Thoracic aorta (tissue), 2 donors: ENCODE measurements at regions not wholly inside any gene's neighbourhood (a gene's known extent, or its start where the extent isn't known, plus 50 kb on each side); places are given as distances from the start of the nearest gene placed in this dataset.

ENCODE experiments used
- ATAC-seq: fragments of 150-250 bp; one replicate; pipeline ENCODE4 v1.8.0; 2017; ENCODE audit warnings: low read depth; ENCODE audit not compliant: insufficient number of reproducible peaks, low FRiP score
- DNase-seq: peaks from one replicate; pipeline ENCODE4 v3.0.0-alpha.2; 2020; ENCODE audit warnings: low spot score
- H3K27ac ChIP-seq, 2 donors: fragments of 200-600 bp; sonication (generic); 1 replicate in 1 of 2; 2 replicates in 1 of 2; pipeline ENCODE4 v1.5.1; 2016; ENCODE audit warnings: mild to moderate bottlenecking in 2 of 2, moderate library complexity in 2 of 2
- H3K27me3 ChIP-seq: fragments of 200-600 bp; sonication (generic); replicated peaks from 2 replicates; pipeline ENCODE4 v1.6.0; 2016; ENCODE audit warnings: mild to moderate bottlenecking; ENCODE audit not compliant: insufficient read depth
- H3K36me3 ChIP-seq: fragments of 200-600 bp; sonication (generic); one replicate; pipeline ENCODE4 v1.5.1; 2016
- H3K4me1 ChIP-seq, 2 donors: fragments of 200-600 bp; sonication (generic); 1 replicate in 1 of 2; 2 replicates in 1 of 2; pipeline versions ENCODE4 v1.5.1 to v1.6.0; 2016; ENCODE audit warnings: low read depth in 2 of 2, mild to moderate bottlenecking in 1 of 2; ENCODE audit not compliant: control insufficient read depth in 1 of 2
- H3K4me3 ChIP-seq: fragments of 200-600 bp; sonication (generic); 2 replicates; pipeline ENCODE4 v1.5.1; 2016; ENCODE audit warnings: mild to moderate bottlenecking
- H3K9me3 ChIP-seq: fragments of 200-600 bp; sonication (generic); 2 replicates; pipeline ENCODE4 v1.5.1; 2016
- TF ChIP-seq, protein P1 (sequence below): fragments of 200-600 bp; sonication (generic); IDR thresholded peaks from one replicate; pipeline ENCODE4 v1.5.1; 2019; ENCODE audit warnings: antibody characterized with exemption

- DNase-seq: no peak
- TF ChIP-seq, protein P1, sequence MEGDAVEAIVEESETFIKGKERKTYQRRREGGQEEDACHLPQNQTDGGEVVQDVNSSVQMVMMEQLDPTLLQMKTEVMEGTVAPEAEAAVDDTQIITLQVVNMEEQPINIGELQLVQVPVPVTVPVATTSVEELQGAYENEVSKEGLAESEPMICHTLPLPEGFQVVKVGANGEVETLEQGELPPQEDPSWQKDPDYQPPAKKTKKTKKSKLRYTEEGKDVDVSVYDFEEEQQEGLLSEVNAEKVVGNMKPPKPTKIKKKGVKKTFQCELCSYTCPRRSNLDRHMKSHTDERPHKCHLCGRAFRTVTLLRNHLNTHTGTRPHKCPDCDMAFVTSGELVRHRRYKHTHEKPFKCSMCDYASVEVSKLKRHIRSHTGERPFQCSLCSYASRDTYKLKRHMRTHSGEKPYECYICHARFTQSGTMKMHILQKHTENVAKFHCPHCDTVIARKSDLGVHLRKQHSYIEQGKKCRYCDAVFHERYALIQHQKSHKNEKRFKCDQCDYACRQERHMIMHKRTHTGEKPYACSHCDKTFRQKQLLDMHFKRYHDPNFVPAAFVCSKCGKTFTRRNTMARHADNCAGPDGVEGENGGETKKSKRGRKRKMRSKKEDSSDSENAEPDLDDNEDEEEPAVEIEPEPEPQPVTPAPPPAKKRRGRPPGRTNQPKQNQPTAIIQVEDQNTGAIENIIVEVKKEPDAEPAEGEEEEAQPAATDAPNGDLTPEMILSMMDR: no peak
Measured at GRCh38 chr9:113775749-113776148, 100.4 kb upstream of the ZNF618 start.

DNA sequence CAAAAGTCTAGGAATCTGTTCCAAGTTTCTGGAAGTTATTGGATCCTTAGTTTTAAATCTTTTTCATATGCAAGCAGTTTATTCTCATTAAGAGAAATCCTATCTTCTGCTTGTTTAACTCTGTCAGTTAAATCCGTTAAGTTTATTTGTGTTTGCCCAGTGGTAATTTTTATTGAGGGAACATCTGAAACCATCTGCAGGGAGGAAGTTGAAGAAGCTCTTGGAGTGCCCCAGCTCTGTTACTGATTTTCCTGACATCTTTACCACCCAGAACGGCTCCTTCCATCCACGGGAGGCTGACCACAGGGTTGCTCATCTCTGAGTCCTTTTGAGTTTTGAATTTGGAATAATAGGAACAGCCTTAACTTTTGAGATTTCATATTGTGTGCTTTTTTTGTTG lies 99.9 kb upstream of the ZNF618 start:
- no peak overlapping the region for H3K27ac ChIP-seq
- H3K9me3 ChIP-seq: no peaks in the 10 kb centered on the region
- H3K36me3 ChIP-seq: no peaks in the 10 kb centered on the region
- ATAC-seq (no peak), DNase-seq (no peak)
- H3K27me3 ChIP-seq: no peaks in the 10 kb centered on the region
- no peak overlapping the region for H3K4me3 ChIP-seq
- peaks cover 14 to 30% of the 10 kb centered on the region in 2 donors for H3K4me1 ChIP-seq
- TF ChIP-seq, protein P1: no peak

More at GRCh38 chr9:113775749-113776148, 100.4 kb upstream of the ZNF618 start:
- Histone ChIP-seq H3K4me3 (no peak overlapping the region), H3K4me1 (peaks cover 14 to 35% of the 10 kb centered on the region in 2 donors), H3K9me3 (no peaks in the 10 kb centered on the region), H3K27me3 (no peaks in the 10 kb centered on the region), H3K36me3 (no peaks in the 10 kb centered on the region), H3K27ac (no peak overlapping the region)
- no peak for ATAC-seq

DNA sequence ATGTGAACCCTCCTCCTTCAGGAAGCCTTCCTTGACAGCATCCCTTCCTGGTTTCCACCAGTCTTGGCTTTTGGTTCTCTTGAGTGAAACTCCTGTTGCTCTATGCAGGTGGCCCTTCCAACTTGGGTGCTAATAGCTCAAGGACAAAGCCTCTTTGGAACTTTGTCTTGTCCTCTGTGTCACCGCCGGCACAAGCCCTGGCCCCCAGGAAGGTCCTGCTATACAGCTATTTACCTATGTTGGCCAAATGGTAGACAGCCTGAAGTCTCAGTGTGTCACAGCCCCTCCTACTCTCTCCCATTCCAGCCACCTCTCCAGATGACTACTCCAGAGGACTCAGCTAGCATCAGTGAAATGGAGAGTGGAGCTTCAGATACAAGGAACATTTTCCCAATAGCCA lies 94.7 kb upstream of the ZNF618 start:
- H3K27ac ChIP-seq: no peak overlapping the region
- no peaks in the 10 kb centered on the region for H3K9me3 ChIP-seq
- H3K4me1 ChIP-seq: peaks cover 0 to 6% of the 10 kb centered on the region in 2 donors
- DNase-seq (no peak), ATAC-seq (no peak)
- no peaks in the 10 kb centered on the region for H3K27me3 ChIP-seq
- no peaks in the 10 kb centered on the region for H3K36me3 ChIP-seq
- TF ChIP-seq, protein P1: no peak
- no peak overlapping the region for H3K4me3 ChIP-seq

GRCh38 chr9:113781896-113782295 lies 94.2 kb upstream of the ZNF618 start:
- Histone ChIP-seq H3K9me3 (no peaks in the 10 kb centered on the region), H3K27ac (no peak overlapping the region), H3K36me3 (no peaks in the 10 kb centered on the region), H3K4me1 (peaks cover 0 to 6% of the 10 kb centered on the region in 2 donors), H3K4me3 (no peak overlapping the region), H3K27me3 (no peaks in the 10 kb centered on the region)
- ATAC-seq: no peak
- TF ChIP-seq, protein P1: no peak
- no peak for DNase-seq

GRCh38 chr9:113783475-113783874 lies 92.6 kb upstream of the ZNF618 start:
- TF ChIP-seq, protein P1: no peak
- peaks cover 0 to 6% of the 10 kb centered on the region in 2 donors for H3K4me1 ChIP-seq
- no peaks in the 10 kb centered on the region for H3K27me3 ChIP-seq
- no peak overlapping the region for H3K27ac ChIP-seq
- ATAC-seq (no peak), DNase-seq (no peak)
- no peaks in the 10 kb centered on the region for H3K36me3 ChIP-seq
- H3K4me3 ChIP-seq: no peak overlapping the region
- no peaks in the 10 kb centered on the region for H3K9me3 ChIP-seq
